ENCODE measurements at regions not wholly inside any gene's neighbourhood (a gene's known extent, or its start where the extent isn't known, plus 50 kb on each side); places are given as distances from the start of the nearest gene placed in this dataset.
A peak's percentile ranks its signal among the peaks of the same experiment; 100 is the strongest.
"Not testable (repeated sequence)": the region's sequence is repeated elsewhere in the genome, so short reads cannot be mapped to it uniquely, and the experiment has no call there.

- H3K4me3 ChIP-seq (replicated peaks in 1 of 4; ENCODE audit: control extremely low read depth in 1 of 4, insufficient read depth in 1 of 4, low read depth in 3 of 4, low read length in 4 of 4): peak overlapping the region; percentile 67 to 81 (median 76)
- H3K9ac ChIP-seq (ENCODE audit: insufficient read depth, low read length): peak overlapping the region; percentile 92
- H3K79me2 ChIP-seq (ENCODE audit: control insufficient read depth, insufficient read depth, low read length): peaks cover 33% of the 10 kb centered on the region
- not testable (repeated sequence) for H3K4me1 ChIP-seq (ENCODE audit: control insufficient read depth, extremely low read depth, insufficient read depth, low read length); H3K36me3 ChIP-seq (ENCODE audit: control insufficient read depth, insufficient read depth, low read length); H4K20me1 ChIP-seq (ENCODE audit: control insufficient read depth, extremely low read depth, insufficient read depth, low read length); H3K9me3 ChIP-seq (ENCODE audit: control insufficient read depth, insufficient read depth, low read depth, low read length); H3K27me3 ChIP-seq (ENCODE audit: control insufficient read depth, insufficient read depth, low read length)
- peak overlapping the region; percentile 93 for H2AFZ ChIP-seq (ENCODE audit: low read length)
- peak overlapping the region; percentile 88 for H3K4me2 ChIP-seq (ENCODE audit: extremely low read depth, insufficient read depth, low read length)
- DNase-seq (ENCODE audit: low read depth in 2 of 2): peak; percentile 72 to 77
- peak overlapping the region; percentile 91 for H3K27ac ChIP-seq (ENCODE audit: insufficient read depth, low read length)
These were observed 93.0 kb downstream of the CRLF3 start for GRCh38 chr17:30731210-30732132.

GRCh38 chr17:30730837-30731209 lies 93.7 kb downstream of the CRLF3 start:
- not testable (repeated sequence) for H3K9me3 ChIP-seq (ENCODE audit: control insufficient read depth, insufficient read depth, low read depth, low read length); H3K27me3 ChIP-seq (ENCODE audit: control insufficient read depth, insufficient read depth, low read length); DNase-seq (ENCODE audit: low read depth in 2 of 2); H4K20me1 ChIP-seq (ENCODE audit: control insufficient read depth, extremely low read depth, insufficient read depth, low read length); H3K4me1 ChIP-seq (ENCODE audit: control insufficient read depth, extremely low read depth, insufficient read depth, low read length); H2AFZ ChIP-seq (ENCODE audit: low read length); H3K36me3 ChIP-seq (ENCODE audit: control insufficient read depth, insufficient read depth, low read length)
- Histone ChIP-seq H3K4me2 (ENCODE audit: extremely low read depth, insufficient read depth, low read length) (peak overlapping the region; percentile 88), H3K4me3 (replicated peaks in 1 of 4; ENCODE audit: control extremely low read depth in 1 of 4, insufficient read depth in 1 of 4, low read depth in 3 of 4, low read length in 4 of 4) (peak overlapping the region in 2 of 4 experiments; percentile 43 to 55), H3K79me2 (ENCODE audit: control insufficient read depth, insufficient read depth, low read length) (peaks cover 29% of the 10 kb centered on the region), H3K27ac (ENCODE audit: insufficient read depth, low read length) (peak overlapping the region; percentile 51), H3K9ac (ENCODE audit: insufficient read depth, low read length) (peak overlapping the region; percentile 50)

GRCh38 chr17:30730171-30730836 lies 94.2 kb downstream of the CRLF3 start:
- H3K9ac ChIP-seq (ENCODE audit: insufficient read depth, low read length); H3K36me3 ChIP-seq (ENCODE audit: control insufficient read depth, insufficient read depth, low read length); H4K20me1 ChIP-seq (ENCODE audit: control insufficient read depth, extremely low read depth, insufficient read depth, low read length); H3K27ac ChIP-seq (ENCODE audit: insufficient read depth, low read length); H3K4me3 ChIP-seq (replicated peaks in 1 of 4; ENCODE audit: control extremely low read depth in 1 of 4, insufficient read depth in 1 of 4, low read depth in 3 of 4, low read length in 4 of 4); DNase-seq (ENCODE audit: low read depth in 2 of 2); H3K4me2 ChIP-seq (ENCODE audit: extremely low read depth, insufficient read depth, low read length); H3K9me3 ChIP-seq (ENCODE audit: control insufficient read depth, insufficient read depth, low read depth, low read length); H3K27me3 ChIP-seq (ENCODE audit: control insufficient read depth, insufficient read depth, low read length); H2AFZ ChIP-seq (ENCODE audit: low read length); H3K4me1 ChIP-seq (ENCODE audit: control insufficient read depth, extremely low read depth, insufficient read depth, low read length): not testable (repeated sequence)
- peaks cover 25% of the 10 kb centered on the region for H3K79me2 ChIP-seq (ENCODE audit: control insufficient read depth, insufficient read depth, low read length)

- H2AFZ ChIP-seq (ENCODE audit: low read length); H3K4me1 ChIP-seq (ENCODE audit: control insufficient read depth, extremely low read depth, insufficient read depth, low read length); H3K27ac ChIP-seq (ENCODE audit: insufficient read depth, low read length); H3K4me2 ChIP-seq (ENCODE audit: extremely low read depth, insufficient read depth, low read length); H3K36me3 ChIP-seq (ENCODE audit: control insufficient read depth, insufficient read depth, low read length); H4K20me1 ChIP-seq (ENCODE audit: control insufficient read depth, extremely low read depth, insufficient read depth, low read length); H3K9ac ChIP-seq (ENCODE audit: insufficient read depth, low read length); H3K4me3 ChIP-seq (replicated peaks in 1 of 4; ENCODE audit: control extremely low read depth in 1 of 4, insufficient read depth in 1 of 4, low read depth in 3 of 4, low read length in 4 of 4); DNase-seq (ENCODE audit: low read depth in 2 of 2); H3K27me3 ChIP-seq (ENCODE audit: control insufficient read depth, insufficient read depth, low read length); H3K9me3 ChIP-seq (ENCODE audit: control insufficient read depth, insufficient read depth, low read depth, low read length): not testable (repeated sequence)
- H3K79me2 ChIP-seq (ENCODE audit: control insufficient read depth, insufficient read depth, low read length): peaks cover 22% of the 10 kb centered on the region
These were observed 94.9 kb downstream of the CRLF3 start for GRCh38 chr17:30729471-30730170.

- not testable (repeated sequence) for H3K4me3 ChIP-seq (replicated peaks in 1 of 4; ENCODE audit: control extremely low read depth in 1 of 4, insufficient read depth in 1 of 4, low read depth in 3 of 4, low read length in 4 of 4); H3K27me3 ChIP-seq (ENCODE audit: control insufficient read depth, insufficient read depth, low read length); H3K79me2 ChIP-seq (ENCODE audit: control insufficient read depth, insufficient read depth, low read length); H3K4me1 ChIP-seq (ENCODE audit: control insufficient read depth, extremely low read depth, insufficient read depth, low read length); H4K20me1 ChIP-seq (ENCODE audit: control insufficient read depth, extremely low read depth, insufficient read depth, low read length); DNase-seq (ENCODE audit: low read depth in 2 of 2); H3K27ac ChIP-seq (ENCODE audit: insufficient read depth, low read length); H2AFZ ChIP-seq (ENCODE audit: low read length); H3K4me2 ChIP-seq (ENCODE audit: extremely low read depth, insufficient read depth, low read length); H3K36me3 ChIP-seq (ENCODE audit: control insufficient read depth, insufficient read depth, low read length); H3K9ac ChIP-seq (ENCODE audit: insufficient read depth, low read length); H3K9me3 ChIP-seq (ENCODE audit: control insufficient read depth, insufficient read depth, low read depth, low read length)
These were observed 97.0 kb downstream of the CRLF3 start for GRCh38 chr17:30727517-30727916.

GRCh38 chr17:30726734-30727133 lies 97.8 kb downstream of the CRLF3 start:
- not testable (repeated sequence) for H3K4me1 ChIP-seq (ENCODE audit: control insufficient read depth, extremely low read depth, insufficient read depth, low read length); H3K4me3 ChIP-seq (replicated peaks in 1 of 4; ENCODE audit: control extremely low read depth in 1 of 4, insufficient read depth in 1 of 4, low read depth in 3 of 4, low read length in 4 of 4); H4K20me1 ChIP-seq (ENCODE audit: control insufficient read depth, extremely low read depth, insufficient read depth, low read length); DNase-seq (ENCODE audit: low read depth in 2 of 2); H3K79me2 ChIP-seq (ENCODE audit: control insufficient read depth, insufficient read depth, low read length); H3K9me3 ChIP-seq (ENCODE audit: control insufficient read depth, insufficient read depth, low read depth, low read length); H3K36me3 ChIP-seq (ENCODE audit: control insufficient read depth, insufficient read depth, low read length); H2AFZ ChIP-seq (ENCODE audit: low read length); H3K9ac ChIP-seq (ENCODE audit: insufficient read depth, low read length); H3K4me2 ChIP-seq (ENCODE audit: extremely low read depth, insufficient read depth, low read length); H3K27ac ChIP-seq (ENCODE audit: insufficient read depth, low read length); H3K27me3 ChIP-seq (ENCODE audit: control insufficient read depth, insufficient read depth, low read length)
